ENCODE measurements at regions not wholly inside any gene's neighbourhood (a gene's known extent, or its start where the extent isn't known, plus 50 kb on each side); places are given as distances from the start of the nearest gene placed in this dataset.

GRCh38 chr15:69513450-69513960, 60.9 kb downstream of the RPLP1 start:
- H3K4me3 ChIP-seq (ENCODE audit: low read depth, low read length) = no peak overlapping the region
- H3K36me3 ChIP-seq = no peaks in the 10 kb centered on the region
- DNase-seq = no peak
- no peaks in the 10 kb centered on the region for H3K27me3 ChIP-seq (ENCODE audit: insufficient read depth, low read depth, severe bottlenecking)
- H3K27ac ChIP-seq = peak overlapping the region; percentile 46
- TF ChIP-seq CTCF (IDR thresholded peaks at IDR 0.05; ENCODE audit: low read depth, low read length) = no peak
- no peaks in the 10 kb centered on the region for H3K9me3 ChIP-seq (ENCODE audit: severe bottlenecking)

GRCh38 chr15:69513986-69514385, 61.4 kb downstream of the RPLP1 start:
- peak; percentile 75 for DNase-seq
- H3K27me3 ChIP-seq (ENCODE audit: insufficient read depth, low read depth, severe bottlenecking) = no peaks in the 10 kb centered on the region
- no peaks in the 10 kb centered on the region for H3K9me3 ChIP-seq (ENCODE audit: severe bottlenecking)
- no peak overlapping the region for H3K4me3 ChIP-seq (ENCODE audit: low read depth, low read length)
- H3K27ac ChIP-seq = peak overlapping the region; percentile 46
- TF ChIP-seq CTCF (IDR thresholded peaks at IDR 0.05; ENCODE audit: low read depth, low read length) = no peak
- no peaks in the 10 kb centered on the region for H3K36me3 ChIP-seq

- no peak for TF ChIP-seq CTCF (IDR thresholded peaks at IDR 0.05; ENCODE audit: low read depth, low read length)
- no peak for DNase-seq
- H3K36me3 ChIP-seq = no peaks in the 10 kb centered on the region
Observed at GRCh38 chr15:69515508-69515907, 62.9 kb downstream of the RPLP1 start.

GRCh38 chr15:69515926-69516325, 63.3 kb downstream of the RPLP1 start:
- Histone ChIP-seq H3K4me3 (ENCODE audit: low read depth, low read length) (no peak overlapping the region), H3K27ac (no peak overlapping the region), H3K36me3 (no peaks in the 10 kb centered on the region), H3K9me3 (ENCODE audit: severe bottlenecking) (no peaks in the 10 kb centered on the region), H3K27me3 (ENCODE audit: insufficient read depth, low read depth, severe bottlenecking) (no peaks in the 10 kb centered on the region)
- DNase-seq = no peak
- no peak for TF ChIP-seq CTCF (IDR thresholded peaks at IDR 0.05; ENCODE audit: low read depth, low read length)

More at GRCh38 chr15:69515508-69515907, 62.9 kb downstream of the RPLP1 start:
- Histone ChIP-seq H3K27me3 (ENCODE audit: insufficient read depth, low read depth, severe bottlenecking) (no peaks in the 10 kb centered on the region), H3K9me3 (ENCODE audit: severe bottlenecking) (no peaks in the 10 kb centered on the region), H3K27ac (no peak overlapping the region), H3K4me3 (ENCODE audit: low read depth, low read length) (no peak overlapping the region)

GRCh38 chr15:69517052-69517451, 64.4 kb downstream of the RPLP1 start:
- no peaks in the 10 kb centered on the region for H3K36me3 ChIP-seq
- no peaks in the 10 kb centered on the region for H3K9me3 ChIP-seq (ENCODE audit: severe bottlenecking)
- DNase-seq = no peak
- no peak overlapping the region for H3K27ac ChIP-seq
- H3K4me3 ChIP-seq (ENCODE audit: low read depth, low read length) = no peak overlapping the region
- TF ChIP-seq CTCF (IDR thresholded peaks at IDR 0.05; ENCODE audit: low read depth, low read length) = no peak
- no peaks in the 10 kb centered on the region for H3K27me3 ChIP-seq (ENCODE audit: insufficient read depth, low read depth, severe bottlenecking)

GRCh38 chr15:69518806-69519205, 66.2 kb downstream of the RPLP1 start:
- Histone ChIP-seq H3K4me3 (ENCODE audit: low read depth, low read length) (no peak overlapping the region), H3K27me3 (ENCODE audit: insufficient read depth, low read depth, severe bottlenecking) (no peaks in the 10 kb centered on the region), H3K27ac (no peak overlapping the region), H3K9me3 (ENCODE audit: severe bottlenecking) (no peaks in the 10 kb centered on the region), H3K36me3 (no peaks in the 10 kb centered on the region)
- TF ChIP-seq CTCF (IDR thresholded peaks at IDR 0.05; ENCODE audit: low read depth, low read length) = no peak
- no peak for DNase-seq

Measured in WERI-Rb-1 (cell line).